NCI-H2029 (cell line): ENCODE measurements at regions not wholly inside any gene's neighbourhood (a gene's known extent, or its start where the extent isn't known, plus 50 kb on each side); places are given as distances from the start of the nearest gene placed in this dataset.
"Not testable (repeated sequence)": the region's sequence is repeated elsewhere in the genome, so short reads cannot be mapped to it uniquely, and the experiment has no call there.

ENCODE experiments used
- DNase-seq: peaks from one replicate; lab custom pipeline; 2025; lab: John Stamatoyannopoulos, UW

DNA sequence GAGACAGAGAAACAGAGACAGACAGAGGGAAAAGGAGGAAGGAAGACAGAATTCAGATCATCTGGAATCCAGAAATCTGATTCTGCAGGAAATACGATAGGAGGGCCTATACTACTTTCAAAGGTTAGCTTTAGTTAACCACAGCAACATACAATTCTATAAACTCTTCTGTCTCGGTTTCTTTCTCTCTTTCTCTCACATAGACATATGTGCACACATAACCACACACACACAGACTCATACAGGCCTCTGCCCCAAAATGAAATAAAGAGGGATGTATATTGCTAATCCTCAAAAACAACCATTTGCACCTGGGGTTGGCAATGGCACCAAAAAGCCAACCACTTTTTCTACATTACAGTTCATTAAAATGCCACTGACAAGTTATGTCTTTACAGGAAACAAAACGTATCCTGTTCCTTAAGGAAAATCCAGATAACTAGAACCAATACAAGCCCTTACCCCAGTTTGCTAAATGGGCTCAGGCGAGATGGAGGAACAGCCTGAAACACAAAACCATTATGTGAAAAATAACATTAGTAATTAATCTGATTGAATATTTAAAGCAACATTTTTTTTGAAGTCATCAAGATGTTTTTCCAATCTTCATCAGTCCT lies 372.3 kb upstream of the CCNH start:
- DNase-seq: no peak

GRCh38 chr5:87784311-87784710 lies 371.6 kb upstream of the CCNH start:
- DNase-seq: no peak

DNA sequence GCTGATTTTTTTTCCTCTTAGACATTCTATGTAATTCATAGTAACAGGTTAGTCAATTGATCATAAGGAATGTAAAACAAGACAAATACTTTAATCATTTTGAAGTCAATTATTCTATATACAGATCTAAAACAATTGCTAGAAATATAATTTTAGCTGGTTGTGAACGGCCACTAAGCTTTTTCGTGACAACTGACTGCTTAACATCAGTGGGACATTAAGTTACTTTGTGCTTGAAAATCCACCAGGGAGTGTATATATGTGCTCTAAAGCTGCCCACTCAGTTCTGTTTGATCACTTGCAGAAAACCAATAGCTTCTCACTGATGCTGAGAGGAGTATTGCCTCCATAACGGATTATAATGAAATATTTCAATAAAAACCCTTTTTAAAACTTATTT lies 370.2 kb upstream of the CCNH start:
- no peak for DNase-seq

- no peak for DNase-seq
These were observed 369.2 kb upstream of the CCNH start for GRCh38 chr5:87781976-87782375.

DNA sequence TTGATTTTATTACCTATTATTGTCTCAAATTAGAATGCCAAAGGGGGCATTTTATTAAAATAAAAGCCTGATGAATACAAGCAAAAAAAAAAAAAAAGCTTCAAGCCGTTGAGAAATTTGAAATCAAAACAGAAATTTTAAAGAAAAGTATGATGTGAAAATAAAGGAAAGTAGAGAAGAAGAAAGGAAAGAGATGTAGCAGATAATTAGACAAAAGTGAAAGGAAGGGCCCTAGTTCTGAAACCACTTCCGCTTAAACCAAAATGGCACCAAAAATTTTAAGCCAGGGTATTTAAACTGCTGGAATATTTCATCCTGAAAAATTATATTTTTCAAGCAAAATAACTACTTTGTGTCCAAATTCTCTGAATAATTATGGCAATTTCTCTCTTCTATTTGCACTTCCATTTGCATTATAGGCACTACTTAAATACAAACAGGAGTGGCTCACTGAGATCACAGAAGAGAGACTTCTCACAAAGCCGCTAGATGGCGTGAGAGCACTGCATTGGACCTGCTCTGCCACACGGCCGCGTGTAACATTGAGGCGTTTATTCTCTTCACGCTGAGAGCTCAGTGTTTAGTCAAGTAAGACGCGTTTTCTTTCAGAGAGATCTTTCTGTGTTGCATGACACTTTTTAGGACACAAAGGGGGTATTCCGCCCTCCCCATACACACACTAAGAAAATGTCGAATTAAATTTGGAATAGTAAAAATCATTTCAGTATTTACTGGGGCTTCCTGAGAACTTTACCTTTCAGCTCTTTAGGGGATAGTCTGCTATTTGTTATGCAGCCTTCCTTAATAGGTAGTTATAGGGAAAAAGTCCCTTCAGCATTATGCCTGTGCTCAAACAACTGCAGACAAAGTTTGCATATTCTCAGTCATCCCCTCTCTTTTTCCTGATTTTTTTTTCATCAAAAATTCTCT lies 368.4 kb upstream of the CCNH start:
- DNase-seq: peak; percentile 86

- DNase-seq: no peak
These were observed 366.1 kb upstream of the CCNH start for GRCh38 chr5:87778876-87779275.

- no peak for DNase-seq
These were observed 365.1 kb upstream of the CCNH start for GRCh38 chr5:87777877-87778276.

DNA sequence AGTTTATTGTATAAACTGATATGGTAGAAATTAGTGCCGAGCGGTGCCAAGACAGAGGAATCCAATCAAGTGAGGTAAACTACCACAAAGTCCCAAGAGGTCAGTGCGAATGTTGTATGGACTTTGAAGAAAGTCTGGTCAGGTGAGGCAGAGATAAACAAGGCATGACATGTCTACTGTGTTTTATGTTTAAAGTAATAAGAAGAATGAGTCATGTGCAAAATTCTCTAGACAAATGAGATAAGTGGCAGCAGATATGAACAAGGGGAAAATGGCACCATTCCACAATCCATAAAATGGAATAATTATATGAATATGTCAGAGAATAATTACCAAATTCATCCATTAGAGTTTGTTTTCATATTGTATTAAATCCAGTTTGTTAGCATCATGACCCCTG lies 364.1 kb upstream of the CCNH start:
- no peak for DNase-seq

DNA sequence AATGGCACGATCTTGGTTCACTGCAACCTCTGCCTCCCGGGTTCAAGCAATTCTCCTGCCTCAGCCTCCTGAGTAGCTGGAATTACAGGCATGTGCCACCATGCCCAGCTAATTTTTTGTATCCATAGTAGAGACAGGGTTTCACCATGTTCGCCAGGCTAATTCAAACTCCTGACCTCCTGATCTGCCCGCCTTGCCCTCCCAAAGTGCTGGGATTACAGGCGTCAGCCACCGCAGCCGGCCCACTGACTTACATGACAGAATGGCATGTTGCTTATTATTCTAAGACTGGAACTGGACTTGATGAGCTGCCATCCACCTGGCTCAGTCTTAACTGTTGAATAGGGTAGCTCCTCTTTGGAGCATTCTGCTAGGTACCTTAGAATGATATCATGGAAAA lies 363.6 kb upstream of the CCNH start:
- not testable (repeated sequence) for DNase-seq

DNA sequence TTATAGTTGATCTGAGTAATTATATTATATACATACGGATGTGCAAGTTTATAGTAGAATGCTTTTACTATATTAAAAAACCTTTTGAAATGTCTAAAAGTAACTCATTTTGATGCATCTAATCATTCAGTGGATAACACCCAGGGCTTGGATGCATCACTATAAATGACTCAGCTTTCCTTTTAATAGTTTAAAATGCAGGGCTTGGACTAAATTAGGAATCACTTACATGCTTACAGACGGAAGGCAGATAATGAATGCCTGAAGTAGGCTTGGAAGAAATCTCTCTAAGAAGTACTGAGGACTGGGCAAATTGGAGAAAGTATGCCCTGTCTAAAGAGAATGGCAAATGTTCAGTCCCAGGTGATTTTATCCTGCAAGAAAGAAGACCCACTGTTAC lies 362.5 kb upstream of the CCNH start:
- DNase-seq: no peak

- no peak for DNase-seq
These were observed 362.1 kb upstream of the CCNH start for GRCh38 chr5:87774804-87775203.

DNA sequence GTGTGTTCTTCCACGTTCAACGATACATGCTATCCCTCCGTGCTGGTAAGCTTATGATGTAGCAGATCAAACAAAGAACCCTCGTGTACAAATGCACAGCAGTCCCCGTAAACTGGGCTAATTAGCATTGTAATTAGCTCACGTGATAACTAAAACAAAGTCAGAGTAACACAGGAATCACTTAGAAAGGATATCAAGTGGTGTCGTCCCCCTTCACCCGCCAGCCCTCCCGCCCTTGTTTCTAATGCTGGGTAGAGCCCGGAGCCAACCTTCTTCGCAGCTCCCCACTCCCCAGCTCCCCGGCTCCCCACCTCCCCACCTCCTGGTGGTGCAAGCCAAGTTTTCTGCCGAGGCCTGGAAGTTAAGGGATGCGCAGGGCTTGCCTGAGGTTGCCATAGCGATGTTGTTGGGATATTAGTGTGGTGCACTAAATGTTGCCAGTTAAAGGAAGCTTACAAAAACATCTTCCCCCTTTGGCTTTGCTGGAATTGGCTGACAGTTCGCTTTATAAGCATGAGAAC lies 357.9 kb upstream of the CCNH start:
- no peak for DNase-seq

DNA sequence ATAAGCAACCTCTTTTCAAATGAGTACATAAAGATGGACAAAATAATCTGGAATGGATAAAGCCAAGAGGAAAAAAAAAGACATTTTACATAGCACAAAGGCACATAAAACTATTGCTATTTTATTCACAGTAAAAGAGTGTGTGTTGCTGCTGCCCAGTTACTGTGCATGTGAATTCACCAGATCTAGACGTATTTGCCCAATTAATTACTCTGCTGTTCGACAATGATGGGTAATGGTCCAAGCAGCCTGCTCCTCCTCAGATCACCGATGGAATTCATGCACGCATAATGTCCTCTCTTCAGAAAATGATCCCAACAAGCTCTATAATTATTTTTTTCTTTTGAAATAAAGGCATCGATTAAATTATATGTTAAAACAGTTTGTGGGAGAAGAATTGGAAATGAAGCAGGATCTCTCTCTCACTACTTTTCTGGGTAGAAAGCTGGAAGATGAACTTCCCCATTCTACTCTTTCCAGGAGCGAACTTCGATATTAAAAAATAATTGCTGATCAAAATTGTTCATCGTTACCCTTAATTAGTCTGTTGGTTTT lies 357.4 kb upstream of the CCNH start:
- no peak for DNase-seq

- DNase-seq: no peak
These were observed 356.4 kb upstream of the CCNH start for GRCh38 chr5:87769157-87769556.

- DNase-seq: no peak
These were observed 355.5 kb upstream of the CCNH start for GRCh38 chr5:87768190-87768589.

GRCh38 chr5:87765009-87765408 lies 352.3 kb upstream of the CCNH start:
- DNase-seq: no peak

GRCh38 chr5:87762631-87763030 lies 349.9 kb upstream of the CCNH start:
- DNase-seq: no peak

DNA sequence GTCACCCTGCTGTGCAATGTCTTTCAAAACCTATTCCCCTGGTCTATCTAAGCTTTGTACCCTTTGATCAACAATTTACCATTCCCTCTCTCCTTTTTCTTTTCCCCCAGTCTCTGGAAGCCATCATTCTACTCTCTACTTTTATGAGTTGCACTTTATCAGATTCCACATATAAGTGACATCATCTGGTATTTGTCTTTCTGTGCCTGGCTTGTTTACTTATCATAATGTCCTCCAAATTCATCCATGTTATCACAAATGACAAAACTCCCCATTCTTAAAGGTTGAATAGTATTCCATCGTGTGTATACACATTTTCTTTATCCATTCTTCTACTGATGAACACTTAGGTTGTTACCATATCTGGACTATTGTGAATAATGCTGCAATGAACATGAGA lies 344.2 kb upstream of the CCNH start:
- no peak for DNase-seq

DNA sequence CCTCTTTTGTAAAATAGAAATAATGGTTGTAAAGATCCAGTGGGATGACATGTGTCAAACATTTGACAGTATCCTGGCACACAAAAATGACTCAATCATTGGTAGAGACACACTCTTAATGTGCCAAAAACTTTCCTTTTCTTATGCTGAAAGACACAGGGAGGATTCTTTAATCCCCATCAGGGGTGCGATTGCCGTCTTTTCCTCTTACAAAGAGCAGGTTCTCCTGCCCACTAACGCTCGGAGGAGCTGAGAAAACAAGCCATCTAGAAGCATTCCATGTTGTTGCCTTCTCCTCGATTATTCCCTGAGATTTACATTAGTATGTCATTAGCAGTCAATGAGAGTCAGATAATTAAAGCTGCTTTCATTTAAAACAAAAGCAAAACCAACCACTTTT lies 342.6 kb upstream of the CCNH start:
- DNase-seq: no peak

DNA sequence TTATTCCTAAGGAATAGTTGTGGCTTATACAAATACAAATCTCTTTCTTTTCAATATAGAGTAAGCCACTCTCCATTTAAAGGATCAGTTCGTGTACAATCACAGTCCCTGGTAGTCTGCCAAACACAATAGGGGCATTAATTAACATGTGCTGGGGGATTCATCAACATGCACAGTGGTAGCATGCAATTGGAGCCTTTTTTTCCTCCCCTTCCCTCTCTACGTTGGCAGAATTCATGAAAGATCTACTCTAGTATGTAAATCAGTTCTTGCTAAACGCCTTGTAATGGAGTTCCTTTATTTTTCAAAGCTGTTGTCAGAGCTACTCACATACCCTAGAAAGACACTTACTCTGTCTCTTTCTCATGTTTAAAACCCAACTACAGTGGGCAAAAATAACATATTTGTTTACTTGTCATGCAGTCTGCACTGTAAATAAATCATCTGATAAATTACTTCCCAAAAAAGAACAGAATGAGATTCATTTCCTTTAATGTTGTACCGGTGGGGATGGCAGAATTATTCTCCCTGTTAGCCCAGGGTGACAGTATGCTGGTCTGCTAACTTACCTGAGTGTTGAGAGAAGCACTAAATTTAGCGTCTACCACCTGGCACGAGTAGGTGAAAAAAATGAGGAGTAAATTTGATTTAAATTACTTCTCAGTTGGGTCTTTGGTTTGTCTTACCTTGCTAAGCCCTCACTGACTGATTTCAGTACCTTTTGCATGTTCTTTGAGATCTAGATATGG lies 341.5 kb upstream of the CCNH start:
- no peak for DNase-seq

DNA sequence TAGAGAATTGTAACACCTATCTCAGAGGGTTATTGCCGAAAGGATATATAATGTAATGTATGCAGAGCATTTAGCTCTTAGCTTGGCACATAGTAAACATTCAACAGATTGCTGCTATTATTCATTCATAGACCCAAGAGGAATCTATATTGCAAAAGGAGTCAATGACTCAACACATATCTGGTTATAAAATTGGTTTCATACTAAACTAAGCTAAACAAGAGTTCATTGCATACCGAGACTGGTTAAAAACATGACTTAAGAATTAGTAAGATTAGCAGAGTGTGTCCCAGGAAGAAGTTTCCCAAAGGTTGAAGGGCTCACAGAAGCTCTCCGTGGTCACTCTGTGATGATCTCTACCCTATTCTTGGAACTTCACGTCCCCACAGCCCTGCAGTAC lies 339.6 kb upstream of the CCNH start:
- DNase-seq: no peak

DNA sequence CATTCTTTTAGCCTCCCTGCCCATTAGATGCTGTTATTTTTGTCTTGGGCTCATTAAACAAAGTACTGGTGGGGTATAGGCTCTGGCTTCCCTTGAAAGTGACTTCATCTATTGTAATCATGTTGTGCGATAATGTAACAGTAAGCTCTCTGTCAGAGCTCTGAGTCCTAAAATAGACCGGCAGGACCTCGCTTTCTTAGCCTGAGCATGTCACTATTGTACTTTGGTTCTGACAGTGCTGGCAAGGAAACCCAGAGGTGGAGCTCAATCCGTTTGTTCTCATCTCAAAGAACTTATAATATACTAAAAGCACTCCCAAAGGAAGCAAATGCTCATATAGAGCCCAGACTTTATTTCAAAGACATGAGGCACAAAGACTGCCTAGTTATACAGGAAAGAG lies 339.1 kb upstream of the CCNH start:
- no peak for DNase-seq
